Neural cell (in vitro differentiated cells): ENCODE measurements at regions not wholly inside any gene's neighbourhood (a gene's known extent, or its start where the extent isn't known, plus 50 kb on each side); places are given as distances from the start of the nearest gene placed in this dataset.

ENCODE experiments used
- H2AFZ ChIP-seq: fragments of 200-600, 300-800 bp; sonication (generic), shearing (Covaris generic); 2 replicates; pipeline ENCODE4 v1.6.0; 2014; ENCODE audit warnings: low read depth, mild to moderate bottlenecking, antibody characterized with exemption, low read length, moderate library complexity
- H3F3A ChIP-seq: fragments of 200-600 bp; shearing (Covaris generic); 2 replicates; pipeline ENCODE4 v1.6.1; 2016; ENCODE audit warnings: mild to moderate bottlenecking, moderate library complexity, mixed read lengths, antibody characterized with exemption, low read length; ENCODE audit not compliant: insufficient read depth, poor library complexity, severe bottlenecking
- H3K27ac ChIP-seq: fragments of 200-600, 300-800 bp; sonication (generic), shearing (Covaris generic); 2 replicates; pipeline ENCODE4 v1.5.1; 2014; ENCODE audit warnings: mild to moderate bottlenecking, low read length, moderate library complexity
- H3K27me3 ChIP-seq: fragments of 300-800, 200-600 bp; sonication (generic), shearing (Covaris generic); 2 replicates; pipeline ENCODE4 v1.6.0; 2014; ENCODE audit warnings: mild to moderate bottlenecking, low read depth, low read length, moderate library complexity; ENCODE audit not compliant: insufficient read depth
- H3K36me3 ChIP-seq: fragments of 300-800, 200-600 bp; sonication (generic), shearing (Covaris generic); 2 replicates; pipeline ENCODE4 v1.5.1; 2014; ENCODE audit warnings: mild to moderate bottlenecking, antibody characterized with exemption, low read length, moderate library complexity; ENCODE audit not compliant: insufficient read depth
- H3K4me2 ChIP-seq: fragments of 300-800, 200-600 bp; sonication (generic), shearing (Covaris generic); 2 replicates; pipeline ENCODE4 v1.6.0; 2014; ENCODE audit warnings: mild to moderate bottlenecking, low read length
- H3K4me3 ChIP-seq: fragments of 300-800, 200-600 bp; sonication (generic), shearing (Covaris generic); 2 replicates; pipeline ENCODE4 v1.5.1; 2014; ENCODE audit warnings: mild to moderate bottlenecking, low read length, moderate library complexity
- H3K79me2 ChIP-seq: fragments of 200-600 bp; shearing (Covaris generic); replicated peaks from 2 replicates; pipeline ENCODE4 v1.6.0; 2014; ENCODE audit warnings: mild to moderate bottlenecking, low read length, moderate library complexity; ENCODE audit not compliant: insufficient read depth
- H3K9ac ChIP-seq: fragments of 300-800, 200-600 bp; sonication (generic), shearing (Covaris generic); 2 replicates; pipeline ENCODE4 v1.6.1; 2016; ENCODE audit warnings: mild to moderate bottlenecking, low read length, mixed read lengths
- H3K9me2 ChIP-seq: fragments of 200-600 bp; shearing (Covaris generic); 2 replicates; pipeline ENCODE4 v1.6.1; 2016; ENCODE audit warnings: mild to moderate bottlenecking, low read length, mixed read lengths; ENCODE audit not compliant: insufficient read depth
- H3K9me3 ChIP-seq: fragments of 200-600, 300-800 bp; sonication (generic), shearing (Covaris generic); 2 replicates; pipeline ENCODE4 v1.6.1; 2016; ENCODE audit warnings: mild to moderate bottlenecking, mixed run types, low read length, moderate library complexity, mixed read lengths
- H4K20me1 ChIP-seq: fragments of 200-600 bp; shearing (Covaris generic); 2 replicates; pipeline ENCODE4 v1.6.1; 2016; ENCODE audit warnings: mild to moderate bottlenecking, mixed run types; ENCODE audit not compliant: insufficient read depth
- EP300 ChIP-seq: fragments of 450-650 bp; conservative IDR thresholded peaks from 2 replicates; pipeline ENCODE4 v1.6.1; 2014; ENCODE audit warnings: antibody characterized with exemption, mild to moderate bottlenecking, moderate library complexity; ENCODE audit not compliant: poor library complexity, severe bottlenecking
- EZH2 ChIP-seq: fragments of 200-600, 300-800 bp; shearing (Covaris generic), sonication (generic); IDR thresholded peaks from 2 replicates; pipeline ENCODE4 v1.6.1; 2014; ENCODE audit warnings: antibody characterized with exemption, low read length, borderline replicate concordance, mild to moderate bottlenecking; ENCODE audit not compliant: insufficient read depth, poor library complexity, severe bottlenecking
- MXI1 ChIP-seq: fragments of 450-650 bp; conservative IDR thresholded peaks from 2 replicates; pipeline ENCODE4 v1.6.1; 2014; ENCODE audit warnings: antibody characterized with exemption, mild to moderate bottlenecking; ENCODE audit not compliant: poor library complexity, severe bottlenecking
- POLR2AphosphoS5 ChIP-seq: IDR thresholded peaks from 2 replicates; pipeline ENCODE4 v1.6.1; 2012
- RAD21 ChIP-seq: fragments of 450-650 bp; conservative IDR thresholded peaks from 2 replicates; pipeline ENCODE4 v1.6.1; 2014; ENCODE audit warnings: antibody characterized with exemption, mild to moderate bottlenecking, moderate library complexity
- SMC3 ChIP-seq: fragments of 450-650 bp; conservative IDR thresholded peaks from 2 replicates; pipeline ENCODE4 v1.6.1; 2014; ENCODE audit warnings: antibody characterized with exemption, mild to moderate bottlenecking, moderate library complexity; ENCODE audit not compliant: poor library complexity
- TAF1 ChIP-seq: IDR thresholded peaks from 2 replicates; pipeline ENCODE4 v1.6.1; 2012; ENCODE audit warnings: low read depth
- TF ChIP-seq, protein P1 (sequence below): IDR thresholded peaks from 2 replicates; pipeline ENCODE4 v1.6.1; 2012; ENCODE audit warnings: borderline replicate concordance
- TF ChIP-seq, protein P2 (sequence below): fragments of 450-650 bp; IDR thresholded peaks from 2 replicates; pipeline ENCODE4 v1.5.1; 2014; ENCODE audit warnings: antibody characterized with exemption, mild to moderate bottlenecking, moderate library complexity; ENCODE audit not compliant: poor library complexity, severe bottlenecking

DNA sequence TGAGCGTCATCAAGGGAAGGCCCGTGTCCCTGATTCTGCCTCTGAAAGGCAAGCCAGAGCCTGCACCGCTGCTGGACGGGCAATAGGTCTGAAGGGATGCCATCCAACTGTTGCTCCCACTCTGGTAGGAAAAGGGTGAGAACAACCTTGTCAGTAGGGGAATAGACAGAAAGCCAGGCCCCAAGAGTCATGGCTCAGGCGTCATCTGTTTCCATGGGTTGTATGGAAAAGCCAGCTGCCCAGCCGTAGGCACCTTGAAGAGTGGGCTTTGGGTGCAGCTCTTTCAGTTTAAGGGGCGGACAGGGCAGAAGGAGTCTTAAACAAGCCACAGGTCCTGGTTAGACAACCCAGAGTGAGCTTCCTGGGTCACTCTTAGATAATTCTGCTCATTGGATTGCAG is 66.5 kb downstream of the RNF6 start:
- Histone ChIP-seq H3K4me3 (no peak overlapping the region), H3K27ac (no peak overlapping the region), H3K27me3 (no peaks in the 10 kb centered on the region), H3K36me3 (no peaks in the 10 kb centered on the region), H2AFZ (no peak overlapping the region), H3K9me2 (no peaks in the 10 kb centered on the region), H3K9ac (no peak overlapping the region), H4K20me1 (no peaks in the 10 kb centered on the region), H3K79me2 (no peaks in the 10 kb centered on the region), H3K4me2 (no peak overlapping the region), H3F3A (no peaks in the 10 kb centered on the region), H3K9me3 (no peaks in the 10 kb centered on the region)
- TF ChIP-seq EP300 (no peak), POLR2AphosphoS5 (no peak), EZH2 (no peak), MXI1 (no peak), TAF1 (no peak), SMC3 (no peak), RAD21 (no peak)
- TF ChIP-seq, protein P1, sequence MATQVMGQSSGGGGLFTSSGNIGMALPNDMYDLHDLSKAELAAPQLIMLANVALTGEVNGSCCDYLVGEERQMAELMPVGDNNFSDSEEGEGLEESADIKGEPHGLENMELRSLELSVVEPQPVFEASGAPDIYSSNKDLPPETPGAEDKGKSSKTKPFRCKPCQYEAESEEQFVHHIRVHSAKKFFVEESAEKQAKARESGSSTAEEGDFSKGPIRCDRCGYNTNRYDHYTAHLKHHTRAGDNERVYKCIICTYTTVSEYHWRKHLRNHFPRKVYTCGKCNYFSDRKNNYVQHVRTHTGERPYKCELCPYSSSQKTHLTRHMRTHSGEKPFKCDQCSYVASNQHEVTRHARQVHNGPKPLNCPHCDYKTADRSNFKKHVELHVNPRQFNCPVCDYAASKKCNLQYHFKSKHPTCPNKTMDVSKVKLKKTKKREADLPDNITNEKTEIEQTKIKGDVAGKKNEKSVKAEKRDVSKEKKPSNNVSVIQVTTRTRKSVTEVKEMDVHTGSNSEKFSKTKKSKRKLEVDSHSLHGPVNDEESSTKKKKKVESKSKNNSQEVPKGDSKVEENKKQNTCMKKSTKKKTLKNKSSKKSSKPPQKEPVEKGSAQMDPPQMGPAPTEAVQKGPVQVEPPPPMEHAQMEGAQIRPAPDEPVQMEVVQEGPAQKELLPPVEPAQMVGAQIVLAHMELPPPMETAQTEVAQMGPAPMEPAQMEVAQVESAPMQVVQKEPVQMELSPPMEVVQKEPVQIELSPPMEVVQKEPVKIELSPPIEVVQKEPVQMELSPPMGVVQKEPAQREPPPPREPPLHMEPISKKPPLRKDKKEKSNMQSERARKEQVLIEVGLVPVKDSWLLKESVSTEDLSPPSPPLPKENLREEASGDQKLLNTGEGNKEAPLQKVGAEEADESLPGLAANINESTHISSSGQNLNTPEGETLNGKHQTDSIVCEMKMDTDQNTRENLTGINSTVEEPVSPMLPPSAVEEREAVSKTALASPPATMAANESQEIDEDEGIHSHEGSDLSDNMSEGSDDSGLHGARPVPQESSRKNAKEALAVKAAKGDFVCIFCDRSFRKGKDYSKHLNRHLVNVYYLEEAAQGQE: no peak
- TF ChIP-seq, protein P2, sequence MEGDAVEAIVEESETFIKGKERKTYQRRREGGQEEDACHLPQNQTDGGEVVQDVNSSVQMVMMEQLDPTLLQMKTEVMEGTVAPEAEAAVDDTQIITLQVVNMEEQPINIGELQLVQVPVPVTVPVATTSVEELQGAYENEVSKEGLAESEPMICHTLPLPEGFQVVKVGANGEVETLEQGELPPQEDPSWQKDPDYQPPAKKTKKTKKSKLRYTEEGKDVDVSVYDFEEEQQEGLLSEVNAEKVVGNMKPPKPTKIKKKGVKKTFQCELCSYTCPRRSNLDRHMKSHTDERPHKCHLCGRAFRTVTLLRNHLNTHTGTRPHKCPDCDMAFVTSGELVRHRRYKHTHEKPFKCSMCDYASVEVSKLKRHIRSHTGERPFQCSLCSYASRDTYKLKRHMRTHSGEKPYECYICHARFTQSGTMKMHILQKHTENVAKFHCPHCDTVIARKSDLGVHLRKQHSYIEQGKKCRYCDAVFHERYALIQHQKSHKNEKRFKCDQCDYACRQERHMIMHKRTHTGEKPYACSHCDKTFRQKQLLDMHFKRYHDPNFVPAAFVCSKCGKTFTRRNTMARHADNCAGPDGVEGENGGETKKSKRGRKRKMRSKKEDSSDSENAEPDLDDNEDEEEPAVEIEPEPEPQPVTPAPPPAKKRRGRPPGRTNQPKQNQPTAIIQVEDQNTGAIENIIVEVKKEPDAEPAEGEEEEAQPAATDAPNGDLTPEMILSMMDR: no peak

DNA sequence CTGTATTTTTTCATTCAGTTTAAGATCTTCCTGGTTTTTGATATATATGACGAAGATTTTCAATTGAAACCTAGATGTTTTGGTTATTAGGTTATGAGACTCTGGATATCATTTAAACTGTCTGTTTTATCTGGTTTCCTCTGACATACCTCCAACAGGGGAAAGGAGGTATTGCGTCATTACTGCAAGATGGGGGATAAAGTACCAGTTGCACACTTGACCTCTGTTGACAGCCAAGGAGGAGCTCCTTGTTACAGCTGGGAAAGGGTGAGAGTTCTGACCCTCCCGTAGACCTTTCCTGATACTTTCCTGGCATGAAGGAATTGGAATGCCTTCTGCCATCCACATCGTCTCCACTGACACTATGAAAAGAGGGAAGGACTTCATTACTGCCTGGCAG is 82.0 kb upstream of the SHISA2 start:
- Histone ChIP-seq H3F3A (no peaks in the 10 kb centered on the region), H3K9me2 (no peaks in the 10 kb centered on the region), H3K27ac (no peak overlapping the region), H3K9me3 (no peaks in the 10 kb centered on the region), H3K27me3 (no peaks in the 10 kb centered on the region), H4K20me1 (no peaks in the 10 kb centered on the region), H3K4me2 (no peak overlapping the region), H3K9ac (no peak overlapping the region), H3K79me2 (no peaks in the 10 kb centered on the region), H2AFZ (no peak overlapping the region), H3K4me3 (no peak overlapping the region), H3K36me3 (no peaks in the 10 kb centered on the region)
- TF ChIP-seq EP300 (no peak), POLR2AphosphoS5 (no peak), TAF1 (no peak), RAD21 (no peak), MXI1 (no peak), SMC3 (no peak), EZH2 (no peak)
- TF ChIP-seq, protein P1: no peak
- TF ChIP-seq, protein P2: no peak
